ENCODE measurements at regions not wholly inside any gene's neighbourhood (a gene's known extent, or its start where the extent isn't known, plus 50 kb on each side); places are given as distances from the start of the nearest gene placed in this dataset.

DNA sequence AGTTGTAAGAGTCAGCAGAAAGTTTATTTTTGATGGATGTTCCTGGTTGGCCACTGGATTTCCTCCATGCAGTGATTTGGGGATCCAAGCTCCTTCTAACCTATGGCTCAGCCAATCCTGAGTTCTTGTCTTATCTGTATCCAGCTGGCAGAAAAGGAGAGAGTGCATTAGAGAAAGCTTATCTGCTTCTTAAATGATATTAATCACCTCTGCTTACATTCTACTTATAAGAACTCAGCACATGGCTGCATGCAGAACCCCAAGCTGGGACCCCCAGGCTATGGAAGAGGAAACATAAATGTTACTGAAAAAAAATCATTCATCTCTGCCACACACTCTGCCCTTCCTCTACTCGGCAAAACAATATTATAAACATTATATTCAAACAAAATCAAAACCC lies 739.8 kb upstream of the AUTS2 start:
- no peaks in the 10 kb centered on the region for H3K36me3 ChIP-seq (ENCODE audit: control insufficient read depth, insufficient read depth, low read length)
- TF ChIP-seq, protein P1, sequence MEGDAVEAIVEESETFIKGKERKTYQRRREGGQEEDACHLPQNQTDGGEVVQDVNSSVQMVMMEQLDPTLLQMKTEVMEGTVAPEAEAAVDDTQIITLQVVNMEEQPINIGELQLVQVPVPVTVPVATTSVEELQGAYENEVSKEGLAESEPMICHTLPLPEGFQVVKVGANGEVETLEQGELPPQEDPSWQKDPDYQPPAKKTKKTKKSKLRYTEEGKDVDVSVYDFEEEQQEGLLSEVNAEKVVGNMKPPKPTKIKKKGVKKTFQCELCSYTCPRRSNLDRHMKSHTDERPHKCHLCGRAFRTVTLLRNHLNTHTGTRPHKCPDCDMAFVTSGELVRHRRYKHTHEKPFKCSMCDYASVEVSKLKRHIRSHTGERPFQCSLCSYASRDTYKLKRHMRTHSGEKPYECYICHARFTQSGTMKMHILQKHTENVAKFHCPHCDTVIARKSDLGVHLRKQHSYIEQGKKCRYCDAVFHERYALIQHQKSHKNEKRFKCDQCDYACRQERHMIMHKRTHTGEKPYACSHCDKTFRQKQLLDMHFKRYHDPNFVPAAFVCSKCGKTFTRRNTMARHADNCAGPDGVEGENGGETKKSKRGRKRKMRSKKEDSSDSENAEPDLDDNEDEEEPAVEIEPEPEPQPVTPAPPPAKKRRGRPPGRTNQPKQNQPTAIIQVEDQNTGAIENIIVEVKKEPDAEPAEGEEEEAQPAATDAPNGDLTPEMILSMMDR (conservative IDR thresholded peaks at IDR 0.05 in 1 of 2, IDR thresholded peaks at IDR 0.05 in 1 of 2; ENCODE audit: low read depth in 1 of 2, low read length in 2 of 2), result no peak
- no peak for TF ChIP-seq EZH2 (IDR thresholded peaks at IDR 0.05; ENCODE audit: low read length, missing control alignments)
- no peak overlapping the region for H2AFZ ChIP-seq (ENCODE audit: low read length)
- H3K27ac ChIP-seq (ENCODE audit: insufficient read depth, low read length), result no peak overlapping the region
- H3K4me2 ChIP-seq (ENCODE audit: extremely low read depth, insufficient read depth, low read length), result no peak overlapping the region
- no peaks in the 10 kb centered on the region for H3K4me1 ChIP-seq (ENCODE audit: control insufficient read depth, extremely low read depth, insufficient read depth, low read length)
- H3K79me2 ChIP-seq (ENCODE audit: control insufficient read depth, insufficient read depth, low read length), result no peaks in the 10 kb centered on the region
- no peaks in the 10 kb centered on the region for H3K9me3 ChIP-seq (ENCODE audit: control insufficient read depth, insufficient read depth, low read depth, low read length)
- DNase-seq (ENCODE audit: low read depth in 2 of 2), result peak in 1 of 2 donors; percentile 11
- no peaks in the 10 kb centered on the region for H4K20me1 ChIP-seq (ENCODE audit: control insufficient read depth, extremely low read depth, insufficient read depth, low read length)
- H3K9ac ChIP-seq (ENCODE audit: insufficient read depth, low read length), result no peak overlapping the region
- H3K27me3 ChIP-seq (ENCODE audit: control insufficient read depth, insufficient read depth, low read length), result no peaks in the 10 kb centered on the region
- no peak overlapping the region for H3K4me3 ChIP-seq (replicated peaks in 1 of 4; ENCODE audit: control extremely low read depth in 1 of 4, insufficient read depth in 1 of 4, low read depth in 3 of 4, low read length in 4 of 4)

DNA sequence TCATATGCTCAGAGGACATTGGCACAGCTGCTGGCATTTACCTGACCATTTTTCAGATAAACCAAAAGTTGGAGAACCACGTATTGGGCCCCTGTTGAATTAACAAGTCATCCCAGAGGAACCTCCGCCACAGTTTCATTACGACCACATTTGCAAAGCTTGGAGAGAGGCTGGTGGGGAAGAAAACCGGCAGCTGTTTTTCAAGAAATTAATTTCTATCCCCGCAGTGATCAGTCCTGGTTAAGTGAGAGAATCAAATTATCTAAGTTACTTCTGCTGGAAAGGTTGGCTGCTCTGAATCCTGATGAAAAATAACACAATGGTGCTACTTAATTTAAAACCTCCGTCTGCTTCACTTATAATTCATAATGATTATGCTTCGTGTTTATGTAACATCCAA lies 737.1 kb upstream of the AUTS2 start:
- TF ChIP-seq, protein P1 (conservative IDR thresholded peaks at IDR 0.05 in 1 of 2, IDR thresholded peaks at IDR 0.05 in 1 of 2; ENCODE audit: low read depth in 1 of 2, low read length in 2 of 2), result no peak
- TF ChIP-seq EZH2 (IDR thresholded peaks at IDR 0.05; ENCODE audit: low read length, missing control alignments), result no peak
- no peak for DNase-seq (ENCODE audit: low read depth in 2 of 2)

DNA sequence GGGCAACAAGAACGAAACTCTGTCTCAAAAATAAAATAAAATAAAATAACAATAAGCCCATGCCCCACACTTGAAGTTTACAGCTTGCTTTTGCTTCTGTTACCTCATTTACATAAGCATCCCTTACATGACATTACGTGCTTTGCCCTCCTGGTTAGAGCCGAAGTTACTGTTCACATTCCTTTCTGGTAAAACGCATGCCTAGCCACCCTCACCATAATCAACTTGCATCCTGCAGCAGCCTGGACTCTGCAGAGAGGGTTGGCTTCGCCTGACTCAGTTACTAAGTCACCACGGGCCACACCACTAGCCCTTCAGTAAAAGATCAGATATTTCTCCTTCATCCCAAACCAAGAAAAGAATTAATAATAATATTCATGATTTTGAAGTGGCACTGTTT lies 736.0 kb upstream of the AUTS2 start:
- H3K9me3 ChIP-seq (ENCODE audit: control insufficient read depth, insufficient read depth, low read depth, low read length), result no peaks in the 10 kb centered on the region
- H3K9ac ChIP-seq (ENCODE audit: insufficient read depth, low read length), result no peak overlapping the region
- H3K79me2 ChIP-seq (ENCODE audit: control insufficient read depth, insufficient read depth, low read length), result no peaks in the 10 kb centered on the region
- no peaks in the 10 kb centered on the region for H3K4me1 ChIP-seq (ENCODE audit: control insufficient read depth, extremely low read depth, insufficient read depth, low read length)
- TF ChIP-seq, protein P1 (conservative IDR thresholded peaks at IDR 0.05 in 1 of 2, IDR thresholded peaks at IDR 0.05 in 1 of 2; ENCODE audit: low read depth in 1 of 2, low read length in 2 of 2), result no peak
- TF ChIP-seq EZH2 (IDR thresholded peaks at IDR 0.05; ENCODE audit: low read length, missing control alignments), result no peak
- no peaks in the 10 kb centered on the region for H3K36me3 ChIP-seq (ENCODE audit: control insufficient read depth, insufficient read depth, low read length)
- H3K27ac ChIP-seq (ENCODE audit: insufficient read depth, low read length), result no peak overlapping the region
- no peak overlapping the region for H3K4me2 ChIP-seq (ENCODE audit: extremely low read depth, insufficient read depth, low read length)
- H3K27me3 ChIP-seq (ENCODE audit: control insufficient read depth, insufficient read depth, low read length), result no peaks in the 10 kb centered on the region
- peak in 1 of 2 donors; percentile 26 for DNase-seq (ENCODE audit: low read depth in 2 of 2)
- no peak overlapping the region for H2AFZ ChIP-seq (ENCODE audit: low read length)
- H3K4me3 ChIP-seq (replicated peaks in 1 of 4; ENCODE audit: control extremely low read depth in 1 of 4, insufficient read depth in 1 of 4, low read depth in 3 of 4, low read length in 4 of 4), result no peak overlapping the region
- no peaks in the 10 kb centered on the region for H4K20me1 ChIP-seq (ENCODE audit: control insufficient read depth, extremely low read depth, insufficient read depth, low read length)

More for the DNA sequence above, 737.1 kb upstream of the AUTS2 start:
- H4K20me1 ChIP-seq (ENCODE audit: control insufficient read depth, extremely low read depth, insufficient read depth, low read length), result no peaks in the 10 kb centered on the region
- H3K36me3 ChIP-seq (ENCODE audit: control insufficient read depth, insufficient read depth, low read length), result no peaks in the 10 kb centered on the region
- H3K9ac ChIP-seq (ENCODE audit: insufficient read depth, low read length), result no peak overlapping the region
- H3K4me3 ChIP-seq (replicated peaks in 1 of 4; ENCODE audit: control extremely low read depth in 1 of 4, insufficient read depth in 1 of 4, low read depth in 3 of 4, low read length in 4 of 4), result no peak overlapping the region
- H3K4me2 ChIP-seq (ENCODE audit: extremely low read depth, insufficient read depth, low read length), result no peak overlapping the region
- no peaks in the 10 kb centered on the region for H3K27me3 ChIP-seq (ENCODE audit: control insufficient read depth, insufficient read depth, low read length)
- no peak overlapping the region for H2AFZ ChIP-seq (ENCODE audit: low read length)
- no peaks in the 10 kb centered on the region for H3K4me1 ChIP-seq (ENCODE audit: control insufficient read depth, extremely low read depth, insufficient read depth, low read length)
- no peaks in the 10 kb centered on the region for H3K79me2 ChIP-seq (ENCODE audit: control insufficient read depth, insufficient read depth, low read length)
- H3K9me3 ChIP-seq (ENCODE audit: control insufficient read depth, insufficient read depth, low read depth, low read length), result no peaks in the 10 kb centered on the region
- no peak overlapping the region for H3K27ac ChIP-seq (ENCODE audit: insufficient read depth, low read length)

All from fibroblast of lung (primary cell).